ENCODE measurements at regions not wholly inside any gene's neighbourhood (a gene's known extent, or its start where the extent isn't known, plus 50 kb on each side); places are given as distances from the start of the nearest gene placed in this dataset.
"Not testable (repeated sequence)": the region's sequence is repeated elsewhere in the genome, so short reads cannot be mapped to it uniquely, and the experiment has no call there.

- not testable (repeated sequence) for TF ChIP-seq EZH2 (IDR thresholded peaks at IDR 0.05; ENCODE audit: low read depth); CTCF (conservative IDR thresholded peaks at IDR 0.05)
Observed at GRCh38 chr20:55629143-55629542, 376.2 kb downstream of the CBLN4 start.

All from PC-9 (cell line).